ENCODE measurements at regions not wholly inside any gene's neighbourhood (a gene's known extent, or its start where the extent isn't known, plus 50 kb on each side); places are given as distances from the start of the nearest gene placed in this dataset.

DNA sequence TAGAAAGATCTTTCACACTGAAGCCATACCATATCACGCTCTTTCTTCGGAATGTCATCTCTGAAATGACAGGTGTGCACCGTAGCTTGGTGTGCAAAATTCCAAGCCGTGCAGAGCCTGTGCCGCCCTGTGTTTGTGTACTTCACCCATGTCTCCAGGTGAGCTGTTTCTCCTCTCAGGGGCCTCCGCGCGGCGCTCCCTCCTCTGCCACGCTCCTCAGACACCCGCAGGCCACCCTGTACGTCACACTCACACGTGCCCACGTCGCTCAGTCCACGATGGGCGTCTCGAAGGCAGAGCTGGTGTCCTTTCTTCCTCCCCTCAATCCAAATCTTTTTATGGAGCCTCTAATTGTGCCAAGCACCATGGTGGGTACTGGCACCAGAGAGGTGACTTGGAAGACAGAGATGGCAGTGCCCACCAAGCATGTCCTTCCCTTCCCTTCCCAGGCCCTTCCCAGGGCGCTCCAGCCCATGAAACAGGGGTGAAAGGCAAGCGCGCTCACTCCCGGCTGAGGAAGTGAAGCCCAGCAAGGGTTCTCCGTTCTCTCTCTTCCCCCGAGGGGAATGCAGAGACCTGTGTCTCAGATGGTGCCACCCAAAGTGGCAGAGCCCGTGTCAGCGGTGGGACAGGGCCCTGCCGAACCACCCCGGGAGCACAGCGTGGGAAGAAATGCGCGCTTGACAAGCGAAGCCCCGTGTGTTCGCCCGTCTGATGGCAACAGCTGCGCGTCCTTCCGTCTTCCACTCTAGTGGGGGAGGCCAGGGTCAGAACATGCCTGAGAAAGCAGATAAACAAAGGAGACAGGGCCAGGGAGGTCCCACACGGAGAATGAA is 292.5 kb upstream of the SHH start:
- no peak for TF ChIP-seq EP300 (IDR thresholded peaks at IDR 0.05)
- TF ChIP-seq, protein P1, sequence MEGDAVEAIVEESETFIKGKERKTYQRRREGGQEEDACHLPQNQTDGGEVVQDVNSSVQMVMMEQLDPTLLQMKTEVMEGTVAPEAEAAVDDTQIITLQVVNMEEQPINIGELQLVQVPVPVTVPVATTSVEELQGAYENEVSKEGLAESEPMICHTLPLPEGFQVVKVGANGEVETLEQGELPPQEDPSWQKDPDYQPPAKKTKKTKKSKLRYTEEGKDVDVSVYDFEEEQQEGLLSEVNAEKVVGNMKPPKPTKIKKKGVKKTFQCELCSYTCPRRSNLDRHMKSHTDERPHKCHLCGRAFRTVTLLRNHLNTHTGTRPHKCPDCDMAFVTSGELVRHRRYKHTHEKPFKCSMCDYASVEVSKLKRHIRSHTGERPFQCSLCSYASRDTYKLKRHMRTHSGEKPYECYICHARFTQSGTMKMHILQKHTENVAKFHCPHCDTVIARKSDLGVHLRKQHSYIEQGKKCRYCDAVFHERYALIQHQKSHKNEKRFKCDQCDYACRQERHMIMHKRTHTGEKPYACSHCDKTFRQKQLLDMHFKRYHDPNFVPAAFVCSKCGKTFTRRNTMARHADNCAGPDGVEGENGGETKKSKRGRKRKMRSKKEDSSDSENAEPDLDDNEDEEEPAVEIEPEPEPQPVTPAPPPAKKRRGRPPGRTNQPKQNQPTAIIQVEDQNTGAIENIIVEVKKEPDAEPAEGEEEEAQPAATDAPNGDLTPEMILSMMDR (IDR thresholded peaks at IDR 0.05): no peak
- TF ChIP-seq POLR2A (IDR thresholded peaks at IDR 0.05): no peak

Measured in suprapubic skin (tissue), 3 donors.